ENCODE measurements at regions not wholly inside any gene's neighbourhood (a gene's known extent, or its start where the extent isn't known, plus 50 kb on each side); places are given as distances from the start of the nearest gene placed in this dataset.

DNA sequence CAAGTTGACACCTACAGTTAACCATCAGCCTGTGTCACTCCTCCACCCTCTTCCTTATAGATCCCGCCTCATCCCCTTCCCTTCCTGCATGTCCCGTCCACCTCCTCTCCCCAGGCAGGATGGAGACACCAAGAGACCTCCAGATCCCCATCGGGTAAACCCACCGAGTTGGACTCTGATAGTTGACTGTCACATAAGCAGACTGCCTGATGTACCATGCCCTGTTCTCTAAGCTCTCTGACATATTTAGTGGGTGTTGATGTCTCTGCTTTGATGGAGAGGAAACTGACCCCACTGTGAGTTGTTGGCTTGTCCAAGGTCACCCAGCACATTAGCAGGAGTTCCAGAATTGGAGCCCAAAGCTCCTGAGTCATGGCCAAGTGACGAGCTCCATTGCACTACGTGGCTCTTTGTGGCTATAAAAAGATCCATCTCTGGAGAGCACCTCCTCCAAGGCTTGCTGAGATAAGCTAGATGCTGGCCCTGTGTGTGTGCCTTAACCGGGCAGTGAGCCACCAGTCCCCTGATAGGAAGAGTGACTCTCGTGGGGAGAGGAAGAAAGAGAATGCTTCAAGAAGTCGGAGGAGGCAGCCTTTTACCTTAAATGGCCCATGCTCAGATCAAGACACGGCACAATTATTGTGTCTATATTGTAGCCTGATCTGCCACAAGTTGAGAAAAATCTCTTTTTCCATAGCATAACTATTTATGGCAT lies 236.0 kb upstream of the ECI2 start:
- no peaks in the 10 kb centered on the region for H3K36me3 ChIP-seq (ENCODE audit: insufficient read depth, low read depth, low read length)
- H3K4me1 ChIP-seq (ENCODE audit: insufficient read depth, low read length): no peaks in the 10 kb centered on the region
- no peak overlapping the region for H3K4me3 ChIP-seq (ENCODE audit: low read length)
- H3K27ac ChIP-seq (ENCODE audit: low read length): no peak overlapping the region
- no peaks in the 10 kb centered on the region for H3K27me3 ChIP-seq (ENCODE audit: insufficient read depth, low read length)
- H3K9ac ChIP-seq (ENCODE audit: low read depth, low read length): no peak overlapping the region
- no peaks in the 10 kb centered on the region for H3K9me3 ChIP-seq (ENCODE audit: insufficient read depth, low read depth, low read length)

DNA sequence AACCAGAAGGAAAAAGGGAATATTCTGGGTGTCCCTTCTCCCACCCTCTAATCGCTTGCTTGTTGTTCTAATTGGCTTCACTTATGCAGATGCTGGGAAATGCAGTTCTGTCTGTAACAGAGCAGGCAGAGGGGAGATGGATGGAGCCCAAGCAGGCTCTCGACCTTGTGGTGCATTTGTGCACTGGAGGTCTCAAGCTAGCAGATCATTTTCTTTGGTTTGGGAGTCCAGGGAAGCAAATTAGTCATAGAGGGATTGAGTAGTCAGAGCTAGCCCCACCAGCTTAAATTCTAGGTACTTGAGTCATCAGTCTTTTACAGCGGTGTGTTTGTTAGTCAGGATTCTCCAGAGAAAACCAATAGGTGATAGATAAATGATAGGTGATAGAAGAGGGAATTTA lies 234.7 kb upstream of the ECI2 start:
- Histone ChIP-seq H3K27me3 (ENCODE audit: insufficient read depth, low read length) (no peaks in the 10 kb centered on the region), H3K9ac (ENCODE audit: low read depth, low read length) (no peak overlapping the region), H3K4me1 (ENCODE audit: insufficient read depth, low read length) (no peaks in the 10 kb centered on the region), H3K36me3 (ENCODE audit: insufficient read depth, low read depth, low read length) (no peaks in the 10 kb centered on the region), H3K27ac (ENCODE audit: low read length) (no peak overlapping the region), H3K9me3 (ENCODE audit: insufficient read depth, low read depth, low read length) (no peaks in the 10 kb centered on the region), H3K4me3 (ENCODE audit: low read length) (no peak overlapping the region)

DNA sequence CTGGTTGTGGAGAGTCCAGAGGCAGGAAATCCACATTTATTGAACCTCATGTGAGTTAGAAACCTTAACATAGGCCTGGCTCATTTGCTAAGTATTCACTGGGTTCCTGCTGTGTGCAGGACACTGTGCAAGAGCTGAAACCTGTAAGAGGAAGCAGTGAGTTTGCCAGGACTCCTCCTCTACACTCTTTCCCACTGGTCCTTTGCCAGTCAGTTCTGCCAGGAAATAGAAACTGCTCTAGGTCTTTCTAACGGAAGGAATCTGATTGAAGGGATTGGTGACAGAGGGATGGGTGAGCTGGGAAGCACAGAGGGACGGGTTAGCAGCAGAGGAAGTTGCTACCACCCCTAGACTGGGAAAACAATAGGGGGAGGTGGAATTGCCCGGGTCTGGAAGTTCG lies 234.2 kb upstream of the ECI2 start:
- H3K4me3 ChIP-seq (ENCODE audit: low read length): no peak overlapping the region

DNA sequence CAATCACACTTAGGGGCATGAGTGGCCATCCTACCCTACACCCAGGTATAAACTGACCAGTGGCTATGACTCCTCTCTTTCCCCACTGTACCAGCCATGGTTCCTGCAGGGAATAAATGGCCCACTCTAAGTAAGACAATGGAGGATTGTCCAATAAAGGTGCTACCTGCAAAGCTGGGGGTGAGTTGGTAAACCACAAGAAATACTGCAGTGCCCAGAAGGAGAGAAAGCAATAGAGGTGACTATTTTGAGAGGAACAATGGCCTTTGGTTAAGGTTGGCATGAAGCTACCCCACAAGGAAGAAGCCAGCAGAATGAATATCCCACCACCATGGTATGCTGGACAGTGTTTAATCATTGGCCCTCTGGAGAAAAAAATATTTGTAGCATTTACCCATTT lies 233.3 kb upstream of the ECI2 start:
- Histone ChIP-seq H3K9me3 (ENCODE audit: insufficient read depth, low read depth, low read length) (no peaks in the 10 kb centered on the region), H3K27ac (ENCODE audit: low read length) (no peak overlapping the region), H3K4me3 (ENCODE audit: low read length) (no peak overlapping the region), H3K9ac (ENCODE audit: low read depth, low read length) (no peak overlapping the region), H3K4me1 (ENCODE audit: insufficient read depth, low read length) (no peaks in the 10 kb centered on the region), H3K27me3 (ENCODE audit: insufficient read depth, low read length) (no peaks in the 10 kb centered on the region), H3K36me3 (ENCODE audit: insufficient read depth, low read depth, low read length) (no peaks in the 10 kb centered on the region)

More for the DNA sequence above, 234.2 kb upstream of the ECI2 start:
- H3K9me3 ChIP-seq (ENCODE audit: insufficient read depth, low read depth, low read length): no peaks in the 10 kb centered on the region
- H3K9ac ChIP-seq (ENCODE audit: low read depth, low read length): no peak overlapping the region
- no peaks in the 10 kb centered on the region for H3K4me1 ChIP-seq (ENCODE audit: insufficient read depth, low read length)
- H3K27ac ChIP-seq (ENCODE audit: low read length): no peak overlapping the region
- H3K27me3 ChIP-seq (ENCODE audit: insufficient read depth, low read length): no peaks in the 10 kb centered on the region
- no peaks in the 10 kb centered on the region for H3K36me3 ChIP-seq (ENCODE audit: insufficient read depth, low read depth, low read length)

DNA sequence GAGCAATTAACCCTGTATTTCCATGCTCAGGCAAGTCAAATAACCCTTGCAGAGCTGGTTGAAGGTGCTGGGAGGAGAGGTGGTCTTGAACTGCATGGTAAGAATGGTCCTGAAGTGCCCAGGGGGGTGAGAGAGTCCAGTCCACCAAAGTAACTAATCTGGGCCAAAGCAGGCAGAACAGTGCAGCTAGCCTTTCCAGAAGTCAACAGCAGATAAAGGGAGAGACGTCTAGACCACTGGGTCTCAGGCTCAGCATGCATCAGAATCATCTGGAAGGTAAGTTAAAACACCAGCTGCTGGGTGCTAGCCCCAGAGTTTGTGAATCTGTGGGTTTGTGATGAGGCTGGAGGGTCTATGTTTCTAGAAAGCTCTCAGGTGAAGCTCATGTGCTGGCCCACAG lies 232.3 kb upstream of the ECI2 start:
- no peaks in the 10 kb centered on the region for H3K4me1 ChIP-seq (ENCODE audit: insufficient read depth, low read length)
- no peaks in the 10 kb centered on the region for H3K9me3 ChIP-seq (ENCODE audit: insufficient read depth, low read depth, low read length)
- H3K4me3 ChIP-seq (ENCODE audit: low read length): no peak overlapping the region
- H3K27ac ChIP-seq (ENCODE audit: low read length): no peak overlapping the region
- no peaks in the 10 kb centered on the region for H3K27me3 ChIP-seq (ENCODE audit: insufficient read depth, low read length)
- H3K36me3 ChIP-seq (ENCODE audit: insufficient read depth, low read depth, low read length): no peaks in the 10 kb centered on the region
- H3K9ac ChIP-seq (ENCODE audit: low read depth, low read length): no peak overlapping the region

DNA sequence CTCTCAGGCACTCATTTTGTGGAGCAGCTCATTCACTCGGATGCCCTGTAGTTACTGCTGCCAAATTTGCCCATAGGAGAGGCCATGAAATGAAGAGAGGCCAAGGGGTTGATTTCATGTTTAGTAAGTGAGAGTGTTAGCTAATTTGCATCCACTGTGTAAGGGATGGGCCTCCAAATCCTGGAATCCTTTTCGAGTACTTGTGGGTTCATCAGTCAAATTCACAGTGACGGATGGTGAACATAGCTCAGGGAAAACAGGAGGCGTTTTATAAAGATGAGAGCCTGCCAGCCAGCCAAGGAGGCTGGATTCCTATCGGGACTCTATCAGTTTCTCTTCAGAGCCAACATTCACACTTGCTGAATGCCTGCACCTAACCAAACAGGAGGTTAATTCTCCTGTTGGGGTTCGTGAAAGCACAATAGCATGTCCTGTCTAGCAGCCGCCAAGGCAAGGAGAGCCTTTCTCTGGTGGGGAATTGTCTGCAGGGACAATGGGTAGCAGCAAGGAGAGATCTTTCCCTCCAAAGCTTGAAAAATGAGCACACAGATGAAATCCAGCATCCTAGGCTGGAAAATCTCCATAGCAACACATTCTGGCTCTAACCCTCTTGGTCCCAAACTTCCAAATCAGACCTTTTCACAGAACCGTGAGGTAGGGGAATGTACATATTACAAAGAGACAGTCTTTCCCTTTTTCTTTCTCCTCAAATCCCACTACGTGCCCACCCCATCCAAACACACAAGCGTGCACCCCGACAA lies 231.4 kb upstream of the ECI2 start:
- Histone ChIP-seq H3K4me3 (ENCODE audit: low read length) (no peak overlapping the region), H3K9me3 (ENCODE audit: insufficient read depth, low read depth, low read length) (no peaks in the 10 kb centered on the region), H3K36me3 (ENCODE audit: insufficient read depth, low read depth, low read length) (no peaks in the 10 kb centered on the region), H3K9ac (ENCODE audit: low read depth, low read length) (no peak overlapping the region), H3K4me1 (ENCODE audit: insufficient read depth, low read length) (no peaks in the 10 kb centered on the region), H3K27ac (ENCODE audit: low read length) (no peak overlapping the region), H3K27me3 (ENCODE audit: insufficient read depth, low read length) (no peaks in the 10 kb centered on the region)

DNA sequence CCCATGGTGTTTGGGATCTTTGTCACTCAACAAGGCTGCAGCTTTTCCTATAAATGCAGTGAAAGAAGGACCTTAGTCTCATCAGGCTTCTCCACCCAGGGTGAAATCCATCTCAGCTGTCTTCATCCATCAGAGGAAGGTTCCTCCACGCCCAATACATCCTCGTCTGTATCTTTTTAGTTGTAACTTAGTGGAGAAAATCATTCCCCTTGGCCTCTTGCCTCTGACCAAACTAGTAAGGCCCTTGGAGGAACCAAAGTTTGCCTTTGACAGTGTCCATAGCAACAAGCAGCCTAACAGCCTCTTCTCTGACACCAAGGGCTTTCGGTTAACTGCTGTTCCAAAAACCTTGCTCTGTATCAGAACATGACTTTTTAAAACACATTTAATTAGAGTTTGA lies 230.3 kb upstream of the ECI2 start:
- no peak overlapping the region for H3K27ac ChIP-seq (ENCODE audit: low read length)
- H3K4me1 ChIP-seq (ENCODE audit: insufficient read depth, low read length): no peaks in the 10 kb centered on the region
- H3K27me3 ChIP-seq (ENCODE audit: insufficient read depth, low read length): no peaks in the 10 kb centered on the region
- no peaks in the 10 kb centered on the region for H3K9me3 ChIP-seq (ENCODE audit: insufficient read depth, low read depth, low read length)
- H3K9ac ChIP-seq (ENCODE audit: low read depth, low read length): no peak overlapping the region
- H3K36me3 ChIP-seq (ENCODE audit: insufficient read depth, low read depth, low read length): no peaks in the 10 kb centered on the region
- H3K4me3 ChIP-seq (ENCODE audit: low read length): no peak overlapping the region

DNA sequence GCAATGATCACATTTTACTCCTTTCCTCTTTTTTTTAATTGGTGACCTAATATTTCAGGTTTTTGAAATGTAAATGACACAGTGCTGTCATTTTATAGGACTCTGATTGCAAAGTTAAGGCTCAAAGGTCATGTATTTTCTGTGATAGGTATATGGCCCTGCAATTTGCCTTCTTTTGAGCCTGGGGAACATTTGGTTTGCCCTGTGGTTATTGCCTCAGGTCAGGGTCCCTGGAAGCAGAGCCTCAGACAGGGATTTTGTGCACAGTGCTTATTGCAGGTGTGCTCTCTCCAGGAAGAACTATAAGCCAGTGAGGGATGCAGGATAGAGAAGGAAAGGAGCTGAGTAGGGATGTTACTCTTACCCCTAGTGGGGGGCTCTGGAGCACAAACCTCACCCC lies 229.3 kb upstream of the ECI2 start:
- Histone ChIP-seq H3K36me3 (ENCODE audit: insufficient read depth, low read depth, low read length) (no peaks in the 10 kb centered on the region), H3K27me3 (ENCODE audit: insufficient read depth, low read length) (no peaks in the 10 kb centered on the region), H3K4me3 (ENCODE audit: low read length) (no peak overlapping the region), H3K9ac (ENCODE audit: low read depth, low read length) (no peak overlapping the region), H3K27ac (ENCODE audit: low read length) (no peak overlapping the region), H3K4me1 (ENCODE audit: insufficient read depth, low read length) (no peaks in the 10 kb centered on the region), H3K9me3 (ENCODE audit: insufficient read depth, low read depth, low read length) (no peaks in the 10 kb centered on the region)

DNA sequence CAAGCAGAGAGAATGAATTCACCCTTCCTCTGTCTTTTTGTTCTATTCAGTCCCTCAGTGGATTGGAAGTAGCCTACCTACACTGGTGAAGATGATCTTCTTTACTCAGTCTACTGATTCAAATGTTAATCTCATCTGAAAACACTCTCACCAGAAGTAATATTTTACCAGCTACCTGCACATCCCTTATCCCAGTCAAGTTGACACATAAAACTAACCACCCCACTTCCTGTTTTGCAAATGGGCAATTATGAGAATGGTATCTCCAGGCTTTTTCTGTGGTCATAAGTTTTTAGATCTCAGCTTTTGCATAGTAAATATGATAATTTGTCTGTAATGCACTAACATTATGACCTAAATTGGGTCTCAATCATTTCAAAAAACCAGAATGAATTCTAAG lies 228.8 kb upstream of the ECI2 start:
- H3K4me3 ChIP-seq (ENCODE audit: low read length): no peak overlapping the region
- H3K27me3 ChIP-seq (ENCODE audit: insufficient read depth, low read length): no peaks in the 10 kb centered on the region
- no peak overlapping the region for H3K9ac ChIP-seq (ENCODE audit: low read depth, low read length)
- H3K4me1 ChIP-seq (ENCODE audit: insufficient read depth, low read length): peaks cover 2% of the 10 kb centered on the region
- H3K9me3 ChIP-seq (ENCODE audit: insufficient read depth, low read depth, low read length): no peaks in the 10 kb centered on the region
- no peak overlapping the region for H3K27ac ChIP-seq (ENCODE audit: low read length)
- H3K36me3 ChIP-seq (ENCODE audit: insufficient read depth, low read depth, low read length): no peaks in the 10 kb centered on the region

DNA sequence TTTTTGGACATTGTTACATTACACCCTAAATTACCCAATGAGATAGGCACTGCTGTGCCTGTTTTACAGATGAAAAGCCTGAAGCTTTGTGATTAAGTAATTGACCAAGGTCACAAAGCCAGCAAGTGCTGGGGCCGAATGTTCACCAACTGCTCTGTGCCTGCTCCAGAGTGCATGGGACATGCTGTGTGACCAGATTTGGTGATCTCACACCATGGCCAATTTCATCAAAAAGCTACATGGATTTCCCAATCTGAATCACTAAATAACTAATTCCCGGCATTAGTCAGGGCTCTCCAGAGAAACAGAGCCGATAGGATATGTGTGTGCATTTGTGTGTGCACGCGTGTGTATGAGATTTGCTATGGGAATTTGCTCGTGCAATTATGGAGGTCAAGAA lies 228.3 kb upstream of the ECI2 start:
- Histone ChIP-seq H3K4me3 (ENCODE audit: low read length) (no peak overlapping the region), H3K9me3 (ENCODE audit: insufficient read depth, low read depth, low read length) (no peaks in the 10 kb centered on the region), H3K9ac (ENCODE audit: low read depth, low read length) (no peak overlapping the region), H3K36me3 (ENCODE audit: insufficient read depth, low read depth, low read length) (no peaks in the 10 kb centered on the region), H3K27me3 (ENCODE audit: insufficient read depth, low read length) (no peaks in the 10 kb centered on the region), H3K4me1 (ENCODE audit: insufficient read depth, low read length) (peaks cover 7% of the 10 kb centered on the region), H3K27ac (ENCODE audit: low read length) (no peak overlapping the region)

DNA sequence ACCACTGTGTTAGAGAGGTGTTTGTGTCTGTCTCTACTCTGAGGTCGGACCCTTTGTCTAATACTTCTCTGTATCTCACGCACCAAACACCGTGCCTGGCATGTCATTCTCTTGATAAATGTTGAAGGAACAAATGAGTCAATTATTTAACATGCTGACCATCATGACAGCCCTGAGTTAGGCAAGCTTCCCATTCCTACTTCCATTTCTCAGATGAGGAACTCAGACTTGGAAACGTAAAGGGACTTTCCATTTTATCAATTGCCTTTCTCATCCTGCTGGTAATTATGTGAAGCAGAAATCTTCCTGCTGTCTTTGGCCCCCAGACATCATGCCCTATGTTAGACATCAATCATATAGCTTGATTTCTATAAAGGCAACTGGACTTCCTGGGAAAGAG lies 227.0 kb upstream of the ECI2 start:
- Histone ChIP-seq H3K4me3 (ENCODE audit: low read length) (no peak overlapping the region), H3K4me1 (ENCODE audit: insufficient read depth, low read length) (peaks cover 10% of the 10 kb centered on the region), H3K9me3 (ENCODE audit: insufficient read depth, low read depth, low read length) (no peaks in the 10 kb centered on the region), H3K36me3 (ENCODE audit: insufficient read depth, low read depth, low read length) (no peaks in the 10 kb centered on the region), H3K27me3 (ENCODE audit: insufficient read depth, low read length) (no peaks in the 10 kb centered on the region), H3K27ac (ENCODE audit: low read length) (no peak overlapping the region), H3K9ac (ENCODE audit: low read depth, low read length) (no peak overlapping the region)

DNA sequence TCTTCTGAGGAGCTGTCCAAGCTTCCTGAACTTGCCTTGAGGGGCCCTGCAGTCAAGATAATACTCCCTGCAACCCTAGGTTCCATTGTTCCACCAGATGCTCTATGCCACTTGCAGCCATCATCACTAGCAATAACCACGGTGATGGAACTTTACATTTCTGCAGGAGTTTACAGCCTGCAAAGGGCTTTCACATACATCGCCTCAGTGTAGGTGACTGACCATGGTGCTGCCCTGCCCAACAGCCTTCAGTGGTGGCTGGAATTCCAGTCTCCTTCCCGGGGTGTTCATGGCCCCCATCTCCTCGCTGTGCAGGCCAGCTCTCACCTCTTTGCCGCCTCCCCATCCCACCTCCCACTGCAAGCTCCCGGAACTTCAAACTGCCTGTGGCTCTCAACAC lies 225.5 kb upstream of the ECI2 start:
- H3K9ac ChIP-seq (ENCODE audit: low read depth, low read length): no peak overlapping the region
- no peak overlapping the region for H3K4me3 ChIP-seq (ENCODE audit: low read length)
- H3K27me3 ChIP-seq (ENCODE audit: insufficient read depth, low read length): no peaks in the 10 kb centered on the region
- no peaks in the 10 kb centered on the region for H3K9me3 ChIP-seq (ENCODE audit: insufficient read depth, low read depth, low read length)
- H3K4me1 ChIP-seq (ENCODE audit: insufficient read depth, low read length): peaks cover 10% of the 10 kb centered on the region
- H3K36me3 ChIP-seq (ENCODE audit: insufficient read depth, low read depth, low read length): no peaks in the 10 kb centered on the region
- no peak overlapping the region for H3K27ac ChIP-seq (ENCODE audit: low read length)

Measured in iPS-20b (cell line).